SK-N-SH (cell line): ENCODE measurements at regions not wholly inside any gene's neighbourhood (a gene's known extent, or its start where the extent isn't known, plus 50 kb on each side); places are given as distances from the start of the nearest gene placed in this dataset.

Source experiments
- CTCF ChIA-PET: fragments of 300-600, 350-600 bp; formaldehyde crosslinking; extraction: SDS; loops from one replicate; lab custom pipeline; 2021; lab: Yijun Ruan, JAX
- POLR2A ChIA-PET: fragments of 350-600 bp; sonication (Branson Sonifier 250); formaldehyde crosslinking; extraction: SDS; loops from one replicate; lab custom pipeline; 2020; ENCODE audit warnings: antibody characterized with exemption, inconsistent platforms; lab: Yijun Ruan, JAX
- DNase-seq: peaks from one replicate; pipeline ENCODE4 v3.0.0; 2012
- H2AFZ ChIP-seq: fragments of 200-600 bp; sonication (generic); 2 replicates; pipeline ENCODE4 v1.8.1; 2016; ENCODE audit warnings: antibody characterized with exemption, mild to moderate bottlenecking, low read depth
- H3F3A ChIP-seq: fragments of 200-600 bp; sonication (generic); replicated peaks from 2 replicates; pipeline ENCODE3; 2016; ENCODE audit warnings: antibody characterized with exemption, mild to moderate bottlenecking; ENCODE audit not compliant: insufficient read depth
- H3K27ac ChIP-seq, 2 experiments: fragments of 200-500 bp in 1 of 2; fragments of 200-600 bp in 1 of 2; sonication (Bioruptor generic) in 1 of 2; sonication (generic), shearing (Covaris generic) in 1 of 2; 2 replicates each; pipeline versions ENCODE4 v1.5.1 to v1.6.1; 2014 to 2016; ENCODE audit warnings: low read depth in 2 of 2, inconsistent platforms in 1 of 2, low read length in 1 of 2, mild to moderate bottlenecking in 1 of 2, mixed read lengths in 1 of 2
- H3K27me3 ChIP-seq: fragments of 200-600 bp; sonication (generic), shearing (Covaris generic); 2 replicates; pipeline ENCODE4 v1.6.1; 2016; ENCODE audit warnings: mixed run types; ENCODE audit not compliant: insufficient read depth
- H3K36me3 ChIP-seq, 2 experiments: fragments of 200-500 bp in 1 of 2; fragments of 200-600 bp in 1 of 2; sonication (Bioruptor generic) in 1 of 2; sonication (generic) in 1 of 2; replicated peaks in 1 of 2; 2 replicates each; pipeline versions ENCODE3 to v1.5.1; 2014 to 2016; ENCODE audit warnings: low read length in 1 of 2, mild to moderate bottlenecking in 1 of 2; ENCODE audit not compliant: insufficient read depth in 2 of 2, control insufficient read depth in 1 of 2
- H3K4me1 ChIP-seq, 2 experiments: fragments of 200-500 bp in 1 of 2; fragments of 200-600 bp in 1 of 2; sonication (Bioruptor generic) in 1 of 2; sonication (generic), shearing (Covaris generic) in 1 of 2; 2 replicates each; pipeline versions ENCODE4 v1.5.1 to v1.6.1; 2014 to 2016; ENCODE audit warnings: low read depth in 1 of 2, low read length in 1 of 2, mixed run types in 1 of 2; ENCODE audit not compliant: insufficient read depth in 2 of 2, control insufficient read depth in 1 of 2
- H3K4me2 ChIP-seq: fragments of 200-600 bp; sonication (generic), shearing (Covaris generic); 2 replicates; pipeline ENCODE4 v1.6.1; 2017; ENCODE audit warnings: mixed run types
- H3K4me3 ChIP-seq, 2 experiments: fragments of 200-500 bp in 1 of 2; fragments of 200-600 bp in 1 of 2; sonication (Bioruptor generic) in 1 of 2; sonication (generic), shearing (Covaris generic) in 1 of 2; 2 replicates each; pipeline versions ENCODE4 v1.5.1 to v1.8.1; 2014 to 2016; ENCODE audit warnings: low read depth in 2 of 2, inconsistent platforms in 1 of 2, low read length in 1 of 2, mild to moderate bottlenecking in 1 of 2, mixed read lengths in 1 of 2, moderate library complexity in 1 of 2
- H3K79me2 ChIP-seq: fragments of 200-600 bp; sonication (generic); 2 replicates; pipeline ENCODE4 v1.8.1; 2017; ENCODE audit warnings: mild to moderate bottlenecking; ENCODE audit not compliant: insufficient read depth
- H3K9ac ChIP-seq: fragments of 200-600 bp; sonication (generic); 2 replicates; pipeline ENCODE4 v1.6.1; 2017; ENCODE audit warnings: mixed run types
- H3K9me2 ChIP-seq: fragments of 200-600 bp; sonication (generic); 2 replicates; pipeline ENCODE4 v1.6.1; 2017; ENCODE audit warnings: mixed run types
- H3K9me3 ChIP-seq: fragments of 200-600 bp; sonication (generic); 2 replicates; pipeline ENCODE4 v1.6.1; 2017; ENCODE audit warnings: mixed run types, mild to moderate bottlenecking, moderate library complexity
- H4K20me1 ChIP-seq: fragments of 200-600 bp; sonication (generic); 2 replicates; pipeline ENCODE4 v1.6.1; 2017; ENCODE audit warnings: mild to moderate bottlenecking, mixed run types; ENCODE audit not compliant: insufficient read depth
- CHD2 ChIP-seq: fragments of 150-350 bp; IDR thresholded peaks from 2 replicates; pipeline ENCODE4 v1.6.1; 2018; ENCODE audit warnings: low read length; ENCODE audit not compliant: partially characterized antibody
- EZH2phosphoT487 ChIP-seq: fragments of 200-600 bp; sonication (generic); IDR thresholded peaks from 2 replicates; pipeline ENCODE4 v1.6.1; 2017; ENCODE audit warnings: low read depth, mixed run types, mild to moderate bottlenecking, antibody characterized with exemption, moderate library complexity, borderline replicate concordance
- FOXM1 ChIP-seq: IDR thresholded peaks from 2 replicates; pipeline ENCODE4 v1.4.0; 2012; ENCODE audit warnings: low read depth, mild to moderate bottlenecking
- RAD21 ChIP-seq: IDR thresholded peaks from 2 replicates; pipeline ENCODE4 v1.6.1; 2012; ENCODE audit warnings: mild to moderate bottlenecking, low read length
- REST ChIP-seq: IDR thresholded peaks from 2 replicates; pipeline ENCODE4 v1.6.1; 2012; ENCODE audit warnings: mild to moderate bottlenecking, low read depth, low read length, moderate library complexity
- RFX5 ChIP-seq: IDR thresholded peaks from 2 replicates; pipeline ENCODE4 v1.6.1; 2012; ENCODE audit warnings: mild to moderate bottlenecking, improper control_type of control experiment, low read length
- whole genome bisulfite sequencing: methylation state at CpG from one replicate; pipeline ENCODE4 v1.1.6; 2017; ENCODE audit warnings: low lambda C conversion rate; 5-methylcytosine and 5-hydroxymethylcytosine counted together
- TF ChIP-seq, protein P1 (sequence below): IDR thresholded peaks from 2 replicates; pipeline ENCODE4 v1.4.0; 2012; ENCODE audit warnings: low read depth, borderline replicate concordance
- TF ChIP-seq, protein P2 (sequence below): IDR thresholded peaks from 2 replicates; pipeline ENCODE4 v1.4.0; 2012; ENCODE audit warnings: low read depth

DNA sequence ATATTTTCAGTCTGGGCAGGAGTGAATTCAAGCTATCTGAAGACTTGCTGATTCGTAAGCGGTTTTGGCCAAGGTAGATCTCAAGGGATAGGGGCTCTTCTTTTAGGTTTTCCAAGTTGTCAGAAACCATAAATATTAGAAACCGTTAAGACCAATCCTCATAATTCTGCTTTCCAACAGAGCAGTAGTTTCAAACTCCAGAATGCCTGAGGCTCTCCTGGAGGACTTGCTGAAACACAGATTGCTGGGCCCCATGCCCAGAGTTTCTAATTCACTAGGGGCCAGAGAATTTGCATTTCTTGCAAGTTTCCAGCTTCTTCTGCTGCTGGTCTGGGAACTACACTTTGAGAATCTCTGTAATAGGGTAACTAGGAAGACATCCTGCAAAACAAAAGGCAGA is 1855.7 kb upstream of the CELF4 start:
- 33% methylated on average over 3 of the region's 3 CpGs for WGBS
- Histone ChIP-seq H3K36me3 (no peaks in the 10 kb centered on the region), H4K20me1 (no peaks in the 10 kb centered on the region), H3K79me2 (no peaks in the 10 kb centered on the region), H2AFZ (no peak overlapping the region), H3K4me3 (no peak overlapping the region), H3K4me1 (no peaks in the 10 kb centered on the region)
- no peak for TF ChIP-seq RFX5
- TF ChIP-seq, all 33 proteins: peak for 0
- Histone ChIP-seq H3K27me3 (no peaks in the 10 kb centered on the region), H3K9me3 (no peaks in the 10 kb centered on the region; the same call in 1 of the 2 replicates), H3K4me2 (no peak overlapping the region), H3K9ac (no peak overlapping the region), H3F3A (no peaks in the 10 kb centered on the region), H3K27ac (no peak overlapping the region), H3K9me2 (no peaks in the 10 kb centered on the region)
- ChIA-PET CTCF (no interaction called here), POLR2A (no interaction called here)
- no peak for DNase-seq

DNA sequence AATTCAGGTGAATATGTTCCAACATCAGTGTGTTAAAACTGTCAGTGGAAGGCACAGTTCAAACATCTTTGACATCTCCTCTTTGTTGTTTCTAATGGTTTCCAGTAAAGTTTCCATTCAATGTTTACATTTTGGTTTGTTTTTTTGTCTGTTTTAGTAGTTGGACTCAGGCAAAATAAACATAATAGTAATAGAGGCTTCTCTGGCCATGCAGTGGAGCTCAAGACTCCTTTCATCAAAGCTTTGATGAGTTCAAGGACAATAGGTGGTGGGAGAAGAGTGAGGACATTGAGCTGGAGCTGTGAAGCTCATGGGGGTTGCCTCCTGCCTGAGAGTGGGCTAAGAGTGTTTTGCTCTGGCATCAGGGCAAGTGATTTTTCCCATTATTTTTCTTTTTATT is 1853.7 kb upstream of the CELF4 start:
- no peaks in the 10 kb centered on the region for H3F3A ChIP-seq
- DNase-seq = no peak
- no peaks in the 10 kb centered on the region for H3K79me2 ChIP-seq
- no peak overlapping the region for H3K4me2 ChIP-seq
- ChIA-PET POLR2A (no interaction called here), CTCF (no interaction called here)
- no peak overlapping the region for H2AFZ ChIP-seq
- H3K9me2 ChIP-seq = no peaks in the 10 kb centered on the region
- no peak overlapping the region for H3K27ac ChIP-seq
- H4K20me1 ChIP-seq = no peaks in the 10 kb centered on the region
- no peaks in the 10 kb centered on the region; the same call in 1 of the 2 replicates for H3K9me3 ChIP-seq
- no peak overlapping the region for H3K4me3 ChIP-seq
- H3K36me3 ChIP-seq = no peaks in the 10 kb centered on the region
- no peak overlapping the region for H3K9ac ChIP-seq
- TF ChIP-seq CHD2 (no peak), EZH2phosphoT487 (no peak), RAD21 (no peak), FOXM1 (no peak), RFX5 (no peak), REST (no peak)
- TF ChIP-seq, protein P1, sequence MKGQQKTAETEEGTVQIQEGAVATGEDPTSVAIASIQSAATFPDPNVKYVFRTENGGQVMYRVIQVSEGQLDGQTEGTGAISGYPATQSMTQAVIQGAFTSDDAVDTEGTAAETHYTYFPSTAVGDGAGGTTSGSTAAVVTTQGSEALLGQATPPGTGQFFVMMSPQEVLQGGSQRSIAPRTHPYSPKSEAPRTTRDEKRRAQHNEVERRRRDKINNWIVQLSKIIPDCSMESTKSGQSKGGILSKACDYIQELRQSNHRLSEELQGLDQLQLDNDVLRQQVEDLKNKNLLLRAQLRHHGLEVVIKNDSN = no peak
- TF ChIP-seq, protein P2, sequence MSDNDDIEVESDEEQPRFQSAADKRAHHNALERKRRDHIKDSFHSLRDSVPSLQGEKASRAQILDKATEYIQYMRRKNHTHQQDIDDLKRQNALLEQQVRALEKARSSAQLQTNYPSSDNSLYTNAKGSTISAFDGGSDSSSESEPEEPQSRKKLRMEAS = no peak
- no peaks in the 10 kb centered on the region for H3K27me3 ChIP-seq
- H3K4me1 ChIP-seq = no peaks in the 10 kb centered on the region
